ENCODE measurements at regions not wholly inside any gene's neighbourhood (a gene's known extent, or its start where the extent isn't known, plus 50 kb on each side); places are given as distances from the start of the nearest gene placed in this dataset.

- H3K27me3 ChIP-seq = no peaks in the 10 kb centered on the region
- ATAC-seq = no peak
- in situ Hi-C loops (cut with MboI; ENCODE audit: low sequenced_read_pairs in 4 of 4) = no loop called here
- peak overlapping the region; percentile 21 to 49 (median 26) for H3K27ac ChIP-seq
- TF ChIP-seq CTCF (IDR thresholded peaks at IDR 0.05 in 4 of 5, conservative IDR thresholded peaks at IDR 0.05 in 1 of 5) (no peak), POLR2A (IDR thresholded peaks at IDR 0.05) (no peak)
- intact Hi-C loops (cut with DNase I; ENCODE audit: low total_unique reads) = no loop called here
- no peaks in the 10 kb centered on the region for H3K9me3 ChIP-seq
- no peak overlapping the region for H3K4me3 ChIP-seq
- DNase-seq = no peak
- H3K4me1 ChIP-seq = peaks cover 0 to 7% of the 10 kb centered on the region in 2 donors
- no peaks in the 10 kb centered on the region for H3K36me3 ChIP-seq
Observed at GRCh38 chr10:114754445-114755320, 66.9 kb upstream of the FHIP2A start.

- in situ Hi-C loops (cut with MboI; ENCODE audit: low sequenced_read_pairs in 4 of 4) = no loop called here
- H3K9me3 ChIP-seq = no peaks in the 10 kb centered on the region
- H3K36me3 ChIP-seq = no peaks in the 10 kb centered on the region
- no peak overlapping the region for H3K4me3 ChIP-seq
- H3K27me3 ChIP-seq = no peaks in the 10 kb centered on the region
- peak overlapping the region in 2 of 4 donors; percentile 23 to 49 for H3K27ac ChIP-seq
- TF ChIP-seq CTCF (IDR thresholded peaks at IDR 0.05 in 4 of 5, conservative IDR thresholded peaks at IDR 0.05 in 1 of 5) (no peak), POLR2A (IDR thresholded peaks at IDR 0.05) (no peak)
- ATAC-seq (no peak), DNase-seq (no peak)
- peaks cover 0 to 7% of the 10 kb centered on the region in 2 donors for H3K4me1 ChIP-seq
- intact Hi-C loops (cut with DNase I; ENCODE audit: low total_unique reads) = no loop called here
Observed at GRCh38 chr10:114755537-114755936, 66.0 kb upstream of the FHIP2A start.

DNA sequence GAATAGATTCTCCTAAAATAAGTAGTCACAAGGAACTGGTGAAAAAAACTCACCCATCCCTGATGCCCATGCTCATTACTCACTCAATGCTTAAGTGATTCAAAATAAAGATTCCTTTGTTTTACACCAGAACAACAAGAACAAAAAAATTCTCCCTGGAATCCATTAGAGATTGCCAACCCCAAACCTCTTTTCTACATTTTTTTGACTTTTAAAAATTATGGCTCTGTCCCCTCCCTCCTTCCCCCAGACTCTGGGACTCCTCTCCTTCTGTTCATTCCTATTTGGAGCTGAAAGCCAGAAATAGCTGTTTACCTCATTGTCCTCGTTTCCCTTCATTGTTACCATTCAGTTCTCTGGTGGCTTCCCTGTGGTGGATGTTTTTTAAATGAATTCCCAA is 63.2 kb upstream of the FHIP2A start:
- in situ Hi-C loops (cut with MboI; ENCODE audit: low sequenced_read_pairs in 4 of 4) (no loop called here), intact Hi-C loops (cut with DNase I; ENCODE audit: low total_unique reads) (no loop called here)
- peak in 1 of 2 donors; percentile 52 for ATAC-seq
- Histone ChIP-seq H3K4me1 (peaks cover 0 to 3% of the 10 kb centered on the region in 2 donors), H3K4me3 (no peak overlapping the region), H3K27ac (peak overlapping the region; percentile 15 to 70 (median 57)), H3K9me3 (no peaks in the 10 kb centered on the region), H3K27me3 (no peaks in the 10 kb centered on the region), H3K36me3 (no peaks in the 10 kb centered on the region)
- no peak for TF ChIP-seq CTCF (IDR thresholded peaks at IDR 0.05 in 4 of 5, conservative IDR thresholded peaks at IDR 0.05 in 1 of 5)
- TF ChIP-seq POLR2A (IDR thresholded peaks at IDR 0.05) = no peak
- DNase-seq = no peak

GRCh38 chr10:114761205-114762193 is 60.1 kb upstream of the FHIP2A start:
- peaks cover 0 to 3% of the 10 kb centered on the region in 2 donors for H3K4me1 ChIP-seq
- H3K9me3 ChIP-seq = no peaks in the 10 kb centered on the region
- H3K4me3 ChIP-seq = no peak overlapping the region
- DNase-seq (no peak), ATAC-seq (no peak)
- intact Hi-C loops (cut with DNase I; ENCODE audit: low total_unique reads) (no loop called here), in situ Hi-C loops (cut with MboI; ENCODE audit: low sequenced_read_pairs in 4 of 4) (no loop called here)
- H3K27ac ChIP-seq = peak overlapping the region in 3 of 4 donors; percentile 28 to 39 (median 30)
- no peaks in the 10 kb centered on the region for H3K36me3 ChIP-seq
- peaks cover 0 to 21% (median under 1%) of the 10 kb centered on the region in 3 donors for H3K27me3 ChIP-seq
- TF ChIP-seq POLR2A (IDR thresholded peaks at IDR 0.05) (no peak), CTCF (IDR thresholded peaks at IDR 0.05 in 4 of 5, conservative IDR thresholded peaks at IDR 0.05 in 1 of 5) (no peak)
